HCT116 (cell line): ENCODE measurements at regions not wholly inside any gene's neighbourhood (a gene's known extent, or its start where the extent isn't known, plus 50 kb on each side); places are given as distances from the start of the nearest gene placed in this dataset.

Experiments
- CBX3 ChIP-seq: IDR thresholded peaks from 2 replicates; pipeline ENCODE4 v1.6.1; 2012; ENCODE audit warnings: low read depth
- EZH2 ChIP-seq: fragments of 200-600 bp; sonication (generic); IDR thresholded peaks from 2 replicates; pipeline ENCODE4 v1.6.1; 2017; ENCODE audit warnings: antibody characterized with exemption, mixed run types
- POLR2A ChIP-seq: IDR thresholded peaks from 2 replicates; pipeline ENCODE4 v1.7.0; 2011; ENCODE audit warnings: borderline replicate concordance; ENCODE audit not compliant: insufficient read depth, insufficient read length; ENCODE audit errors: extremely low read depth
- POLR2AphosphoS5 ChIP-seq: IDR thresholded peaks from 2 replicates; pipeline ENCODE4 v1.6.1; 2011; ENCODE audit warnings: mild to moderate bottlenecking, low read depth, low read length, moderate library complexity
- RAD21 ChIP-seq: IDR thresholded peaks from 2 replicates; pipeline ENCODE4 v1.6.1; 2012; ENCODE audit warnings: low read depth, mild to moderate bottlenecking
- SIN3A ChIP-seq: IDR thresholded peaks from 2 replicates; pipeline ENCODE4 v1.6.1; 2012; ENCODE audit warnings: low read depth
- SRF ChIP-seq: IDR thresholded peaks from 2 replicates; pipeline ENCODE4 v1.6.1; 2012; ENCODE audit warnings: low read depth
- TCF7L2 ChIP-seq: IDR thresholded peaks from 2 replicates; pipeline ENCODE4 v1.7.0; 2011; ENCODE audit warnings: borderline replicate concordance, inconsistent platforms; ENCODE audit not compliant: insufficient read depth, insufficient read length; ENCODE audit errors: extremely low read depth
- YY1 ChIP-seq: IDR thresholded peaks from 2 replicates; pipeline ENCODE4 v1.6.1; 2011; ENCODE audit warnings: low read length, low read depth, moderate library complexity, mild to moderate bottlenecking; ENCODE audit not compliant: insufficient replicate concordance; ENCODE audit errors: extremely low read depth
- ZBTB33 ChIP-seq: IDR thresholded peaks from 2 replicates; pipeline ENCODE4 v1.6.1; 2011; ENCODE audit warnings: mild to moderate bottlenecking, low read length, moderate library complexity; ENCODE audit not compliant: insufficient replicate concordance; ENCODE audit errors: extremely low read depth
- TF ChIP-seq, protein P1 (sequence below), 3 experiments: fragments of 200-600 bp in 1 of 3; sonication (generic) in 1 of 3; IDR thresholded peaks in 2 of 3; conservative IDR thresholded peaks in 1 of 3; 2 replicates each; pipeline ENCODE4 v1.5.1; 2012 to 2017; ENCODE audit warnings: low read depth in 2 of 3, low read length in 2 of 3, antibody characterized with exemption in 1 of 3, borderline replicate concordance in 1 of 3, control low read depth in 1 of 3, mild to moderate bottlenecking in 1 of 3, mixed read lengths in 1 of 3, mixed run types in 1 of 3, moderate library complexity in 1 of 3; ENCODE audit not compliant: insufficient read depth in 1 of 3
- TF ChIP-seq, protein P2 (sequence below): IDR thresholded peaks from 2 replicates; pipeline ENCODE4 v1.6.1; 2012

GRCh38 chr10:49242604-49243003, 54.4 kb upstream of the TMEM273 start:
- TF ChIP-seq, protein P1, sequence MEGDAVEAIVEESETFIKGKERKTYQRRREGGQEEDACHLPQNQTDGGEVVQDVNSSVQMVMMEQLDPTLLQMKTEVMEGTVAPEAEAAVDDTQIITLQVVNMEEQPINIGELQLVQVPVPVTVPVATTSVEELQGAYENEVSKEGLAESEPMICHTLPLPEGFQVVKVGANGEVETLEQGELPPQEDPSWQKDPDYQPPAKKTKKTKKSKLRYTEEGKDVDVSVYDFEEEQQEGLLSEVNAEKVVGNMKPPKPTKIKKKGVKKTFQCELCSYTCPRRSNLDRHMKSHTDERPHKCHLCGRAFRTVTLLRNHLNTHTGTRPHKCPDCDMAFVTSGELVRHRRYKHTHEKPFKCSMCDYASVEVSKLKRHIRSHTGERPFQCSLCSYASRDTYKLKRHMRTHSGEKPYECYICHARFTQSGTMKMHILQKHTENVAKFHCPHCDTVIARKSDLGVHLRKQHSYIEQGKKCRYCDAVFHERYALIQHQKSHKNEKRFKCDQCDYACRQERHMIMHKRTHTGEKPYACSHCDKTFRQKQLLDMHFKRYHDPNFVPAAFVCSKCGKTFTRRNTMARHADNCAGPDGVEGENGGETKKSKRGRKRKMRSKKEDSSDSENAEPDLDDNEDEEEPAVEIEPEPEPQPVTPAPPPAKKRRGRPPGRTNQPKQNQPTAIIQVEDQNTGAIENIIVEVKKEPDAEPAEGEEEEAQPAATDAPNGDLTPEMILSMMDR (IDR thresholded peaks at IDR 0.05 in 2 of 3, conservative IDR thresholded peaks at IDR 0.05 in 1 of 3; ENCODE audit: borderline replicate concordance in 1 of 3, insufficient read depth in 1 of 3, low read depth in 2 of 3, low read length in 2 of 3), result no peak
- TF ChIP-seq POLR2A, result no peak
- no peak for TF ChIP-seq POLR2AphosphoS5
- TF ChIP-seq EZH2, result no peak
- TF ChIP-seq SRF, result no peak
- TF ChIP-seq SIN3A, result no peak
- TF ChIP-seq, protein P2, sequence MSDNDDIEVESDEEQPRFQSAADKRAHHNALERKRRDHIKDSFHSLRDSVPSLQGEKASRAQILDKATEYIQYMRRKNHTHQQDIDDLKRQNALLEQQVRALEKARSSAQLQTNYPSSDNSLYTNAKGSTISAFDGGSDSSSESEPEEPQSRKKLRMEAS, result no peak
- no peak for TF ChIP-seq RAD21
- TF ChIP-seq TCF7L2, result no peak
- TF ChIP-seq ZBTB33, result no peak
- no peak for TF ChIP-seq CBX3
- TF ChIP-seq YY1, result no peak
